K562 (cell line): ENCODE measurements at regions not wholly inside any gene's neighbourhood (a gene's known extent, or its start where the extent isn't known, plus 50 kb on each side); places are given as distances from the start of the nearest gene placed in this dataset.
"Not testable (repeated sequence)": the region's sequence is repeated elsewhere in the genome, so short reads cannot be mapped to it uniquely, and the experiment has no call there.

ENCODE experiments used
- ATAC-seq: fragments of 200-7000 bp; cut with Tn5 transposase; 3 replicates; pipeline ENCODE4 v1.9.1; 2020; ENCODE audit warnings: moderate library complexity
- BruUV-seq: library from RNA; stranded (reverse); fragments of 400-500 nt; replicated peaks from 2 replicates; lab custom pipeline; 2021; lab: Mats Ljungman, UMichigan
- CTCF ChIA-PET: fragments of 300-600 bp; formaldehyde crosslinking; extraction: SDS; loops from one replicate; lab custom pipeline; 2021; ENCODE audit warnings: low intra/inter-chr PET ratio; lab: Yijun Ruan, JAX
- POLR2A ChIA-PET: fragments of 300-600, 350-650 bp; sonication (Branson Sonifier 250); formaldehyde crosslinking; extraction: SDS; loops from one replicate; lab custom pipeline; 2021; ENCODE audit warnings: antibody characterized with exemption, inconsistent platforms; lab: Yijun Ruan, JAX
- DNase-seq, 4 experiments: peaks; one replicate each; pipeline versions ENCODE4 v3.0.0 to v3.0.0-alpha.2; 2011 to 2018; ENCODE audit warnings: low spot score in 3 of 4, mixed read lengths in 3 of 4; ENCODE audit errors: extremely low read depth in 1 of 4
- FAIRE-seq: peaks from 2 replicates; lab custom pipeline; 2011; peaks lifted over from hg19 to GRCh38; lab: Jason Lieb, UNC
- H2AFZ ChIP-seq: 2 replicates; pipeline ENCODE4 v1.6.0; 2011; ENCODE audit warnings: low read depth, low read length, control low read depth, inconsistent platforms
- H3K27ac ChIP-seq: fragments of 200-600 bp; 3 replicates; pipeline ENCODE4 v1.8.0; 2011; ENCODE audit warnings: low read depth, mild to moderate bottlenecking, control low read depth, inconsistent platforms, low read length, moderate library complexity, mixed read lengths; ENCODE audit errors: extremely low read depth
- H3K27me3 ChIP-seq, 2 experiments: fragments of 300-600 bp in 1 of 2; 2 replicates in 1 of 2; 3 replicates in 1 of 2; pipeline versions ENCODE4 v1.6.0 to v1.8.0; 2011; ENCODE audit warnings: inconsistent platforms in 2 of 2, low read length in 2 of 2, mild to moderate bottlenecking in 1 of 2, mixed read lengths in 1 of 2, moderate library complexity in 1 of 2; ENCODE audit not compliant: control insufficient read depth in 2 of 2, insufficient read depth in 2 of 2
- H3K36me3 ChIP-seq: fragments of 300-600 bp; 3 replicates; pipeline ENCODE4 v1.8.0; 2011; ENCODE audit warnings: mild to moderate bottlenecking, low read length, inconsistent platforms; ENCODE audit not compliant: control insufficient read depth, insufficient read depth
- H3K4me1 ChIP-seq, 2 experiments: fragments of 200-600 bp in 1 of 2; replicated peaks in 1 of 2; 2 replicates in 1 of 2; 3 replicates in 1 of 2; pipeline versions ENCODE4 v1.5.1 to v1.8.0; 2011; ENCODE audit warnings: inconsistent platforms in 2 of 2, low read length in 2 of 2, mild to moderate bottlenecking in 1 of 2, mixed read lengths in 1 of 2, moderate library complexity in 1 of 2; ENCODE audit not compliant: control insufficient read depth in 2 of 2, insufficient read depth in 2 of 2
- H3K4me2 ChIP-seq: 2 replicates; pipeline ENCODE4 v1.6.1; 2011; ENCODE audit warnings: low read length, control low read depth, inconsistent platforms, mixed read lengths; ENCODE audit not compliant: insufficient read depth
- H3K4me3 ChIP-seq: fragments of 200-600 bp; sonication (generic), shearing (Covaris generic); 2 replicates; pipeline ENCODE4 v1.5.1; 2016; ENCODE audit warnings: control low read depth, inconsistent platforms
- H3K79me2 ChIP-seq: fragments of 200-600 bp; 3 replicates; pipeline ENCODE4 v1.8.0; 2011; ENCODE audit warnings: low read length, inconsistent platforms; ENCODE audit not compliant: control insufficient read depth, insufficient read depth
- H3K9ac ChIP-seq, 2 experiments: 2 replicates each; pipeline versions ENCODE4 v1.6.0 to v1.6.1; 2011; ENCODE audit warnings: low read depth in 2 of 2, low read length in 2 of 2, control low read depth in 1 of 2, inconsistent platforms in 1 of 2, mild to moderate bottlenecking in 1 of 2, mixed read lengths in 1 of 2; ENCODE audit not compliant: insufficient read depth in 1 of 2
- H3K9me1 ChIP-seq: one replicate; pipeline ENCODE4 v1.6.0; 2011; ENCODE audit warnings: inconsistent platforms, mild to moderate bottlenecking, low read length, moderate library complexity; ENCODE audit not compliant: control insufficient read depth, insufficient read depth
- H3K9me3 ChIP-seq: replicated peaks from 2 replicates; pipeline ENCODE4 v1.5.1; 2011; ENCODE audit warnings: low read depth, low read length, inconsistent platforms; ENCODE audit not compliant: control insufficient read depth, insufficient read depth
- H4K20me1 ChIP-seq: replicated peaks from 2 replicates; pipeline ENCODE4 v1.6.1; 2011; ENCODE audit warnings: low read length, inconsistent platforms, mixed read lengths; ENCODE audit not compliant: control insufficient read depth, insufficient read depth
- CBX3 ChIP-seq, 2 experiments: IDR thresholded peaks; 1 replicate in 1 of 2; 2 replicates in 1 of 2; pipeline ENCODE4 v1.6.1; 2012; ENCODE audit warnings: inconsistent platforms in 2 of 2, low read length in 2 of 2, borderline replicate concordance in 1 of 2, control low read depth in 1 of 2
- DACH1 ChIP-seq: fragments of 450-650 bp; IDR thresholded peaks from 2 replicates; pipeline ENCODE4 v1.6.1; 2018; ENCODE audit not compliant: partially characterized antibody
- DDX20 ChIP-seq: fragments of 450-650 bp; IDR thresholded peaks from 2 replicates; pipeline ENCODE4 v1.6.1; 2016; ENCODE audit warnings: missing genetic modification characterization, low read depth, mild to moderate bottlenecking, missing compliant biosample characterization, moderate library complexity
- E2F6 ChIP-seq, 2 experiments: IDR thresholded peaks; 2 replicates each; pipeline ENCODE4 v1.6.1; 2011; ENCODE audit warnings: borderline replicate concordance in 1 of 2, control low read depth in 1 of 2, low read depth in 1 of 2, low read length in 1 of 2, mild to moderate bottlenecking in 1 of 2, mixed read lengths in 1 of 2, moderate library complexity in 1 of 2; ENCODE audit not compliant: insufficient read depth in 1 of 2, insufficient read length in 1 of 2, poor library complexity in 1 of 2, severe bottlenecking in 1 of 2; ENCODE audit errors: extremely low read depth in 1 of 2
- ESRRA ChIP-seq: fragments of 450-650 bp; IDR thresholded peaks from 2 replicates; pipeline ENCODE4 v1.6.1; 2014; ENCODE audit warnings: low read depth, mild to moderate bottlenecking, moderate library complexity, borderline replicate concordance
- HIVEP1 ChIP-seq: fragments of 250-450 bp; sonication (Bioruptor Pico); IDR thresholded peaks from 2 replicates; pipeline ENCODE4 v1.4.0; 2020; ENCODE audit warnings: mild to moderate bottlenecking
- TAL1 ChIP-seq: fragments of 450-650 bp; IDR thresholded peaks from 2 replicates; pipeline ENCODE4 v1.6.1; 2016; ENCODE audit warnings: mild to moderate bottlenecking
- WGBS: fragments of 100-300 bp; shearing (Covaris generic); methylation state at CpG from one replicate; pipeline ENCODE4 v1.1.6; 2016; ENCODE audit warnings: low coverage, mixed read lengths; ENCODE audit not compliant: insufficient coverage; ENCODE audit errors: missing lambda C conversion rate; 5-methylcytosine and 5-hydroxymethylcytosine counted together
- in situ Hi-C: fragments of 300-500 bp; cut with MboI; formaldehyde crosslinking; loops from 4 replicates; pipeline ENCODE4 v1.15.0; 2018; ENCODE audit warnings: inconsistent platforms, mixed read lengths
- intact Hi-C: fragments of 100-400 bp; cut with micrococcal nuclease; formaldehyde crosslinking; loops from 2 replicates; pipeline ENCODE4 v1.14.2; 2022
- TF ChIP-seq, protein P1 (sequence below): fragments of 450-650 bp; IDR thresholded peaks from 2 replicates; pipeline ENCODE4 v1.6.1; 2018; ENCODE audit warnings: mild to moderate bottlenecking, low read depth; ENCODE audit not compliant: partially characterized antibody

DNA sequence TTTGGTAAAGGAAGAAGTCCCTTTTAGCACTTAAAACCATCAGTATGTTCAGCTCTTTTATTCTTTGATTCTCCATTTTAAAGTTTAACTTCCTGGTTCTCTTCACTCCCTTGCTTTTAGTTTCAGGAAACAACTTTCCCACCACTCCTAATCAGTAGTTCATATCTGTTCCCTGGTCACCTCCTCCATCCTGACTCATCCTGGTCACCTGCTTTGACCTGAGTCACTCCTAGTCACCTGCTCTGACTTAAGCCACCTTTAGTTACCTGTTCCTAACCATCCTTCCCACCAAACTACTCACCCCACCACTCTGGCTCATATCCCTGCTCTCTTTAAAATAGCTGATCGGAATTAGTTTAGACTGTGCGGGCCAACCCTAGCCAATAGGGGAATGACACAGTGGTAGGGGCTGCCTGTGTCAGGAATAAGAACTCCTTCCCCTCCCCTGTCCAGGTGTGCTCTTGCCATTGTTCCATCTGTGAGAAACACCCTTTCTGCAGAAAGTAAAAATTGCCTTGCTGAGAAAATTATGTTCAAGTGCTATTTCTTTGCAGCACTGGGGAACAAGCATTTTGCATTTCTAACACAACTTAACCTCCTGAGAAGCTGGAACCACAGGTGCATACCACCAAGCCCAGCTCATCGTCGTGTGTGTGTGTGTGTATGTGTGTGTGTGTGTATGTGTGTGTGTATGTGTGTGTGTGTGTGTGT, 204.0 kb upstream of the MAOA start:
- TF ChIP-seq, protein P1, sequence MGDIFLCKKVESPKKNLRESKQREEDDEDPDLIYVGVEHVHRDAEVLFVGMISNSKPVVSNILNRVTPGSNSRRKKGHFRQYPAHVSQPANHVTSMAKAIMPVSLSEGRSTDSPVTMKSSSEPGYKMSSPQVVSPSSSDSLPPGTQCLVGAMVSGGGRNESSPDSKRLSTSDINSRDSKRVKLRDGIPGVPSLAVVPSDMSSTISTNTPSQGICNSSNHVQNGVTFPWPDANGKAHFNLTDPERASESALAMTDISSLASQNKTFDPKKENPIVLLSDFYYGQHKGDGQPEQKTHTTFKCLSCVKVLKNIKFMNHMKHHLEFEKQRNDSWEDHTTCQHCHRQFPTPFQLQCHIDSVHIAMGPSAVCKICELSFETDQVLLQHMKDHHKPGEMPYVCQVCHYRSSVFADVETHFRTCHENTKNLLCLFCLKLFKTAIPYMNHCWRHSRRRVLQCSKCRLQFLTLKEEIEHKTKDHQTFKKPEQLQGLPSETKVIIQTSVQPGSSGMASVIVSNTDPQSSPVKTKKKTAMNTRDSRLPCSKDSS, result peak; percentile 25
- 0 out of 3 replicates have a peak, but pooled peaks of 1 of the 2 experiments have one; percentile 27 for TF ChIP-seq CBX3 (IDR thresholded peaks at IDR 0.05; ENCODE audit: borderline replicate concordance in 1 of 2, low read length in 2 of 2)
- intact Hi-C loops, H3K4me2 ChIP-seq: not testable (repeated sequence)

GRCh38 chrX:43456063-43456462, 200.0 kb upstream of the MAOA start:
- Histone ChIP-seq H3K27ac (no peak overlapping the region), H3K27me3 (no peaks in the 10 kb centered on the region), H3K79me2 (no peaks in the 10 kb centered on the region), H3K9me3 (no peaks in the 10 kb centered on the region), H3K4me1 (no peaks in the 10 kb centered on the region), H3K36me3 (no peaks in the 10 kb centered on the region), H2AFZ (no peak overlapping the region), H3K4me2 (no peak overlapping the region), H4K20me1 (no peaks in the 10 kb centered on the region), H3K9me1 (no peaks in the 10 kb centered on the region), H3K9ac (no peak overlapping the region), H3K4me3 (no peak overlapping the region)
- ATAC-seq (no peak), DNase-seq (no peak), FAIRE-seq (no peak)
- ChIA-PET POLR2A (no interaction called here), CTCF (no interaction called here)
- in situ Hi-C loops, result no loop called here
- 6% methylated on average over 3 of the region's 3 CpGs for WGBS
- BruUV-seq, result no TSS peak
- intact Hi-C loops, result no loop called here
- no peak for TF ChIP-seq TAL1
- no peak for TF ChIP-seq DDX20
- TF ChIP-seq ESRRA, result no peak
- no peak for TF ChIP-seq HIVEP1 (CRISPR knock-in tag)
- TF ChIP-seq E2F6 (IDR thresholded peaks at IDR 0.05; ENCODE audit: borderline replicate concordance in 1 of 2, extremely low read depth in 1 of 2, insufficient read depth in 1 of 2, insufficient read length in 1 of 2, low read depth in 1 of 2, low read length in 1 of 2, poor library complexity in 1 of 2, severe bottlenecking in 1 of 2), result no peak
- no peak for TF ChIP-seq DACH1

More for the DNA sequence above, 204.0 kb upstream of the MAOA start:
- H3K9me1 ChIP-seq, H3K27me3 ChIP-seq, in situ Hi-C loops, H3K79me2 ChIP-seq, BruUV-seq, H2AFZ ChIP-seq, ATAC-seq, H3K4me3 ChIP-seq, H3K4me1 ChIP-seq, H3K27ac ChIP-seq, H4K20me1 ChIP-seq, CTCF ChIA-PET, H3K36me3 ChIP-seq, H3K9ac ChIP-seq, H3K9me3 ChIP-seq, DNase-seq, POLR2A ChIA-PET, FAIRE-seq: not testable (repeated sequence)
- WGBS, result 7% methylated on average over 4 of the region's 4 CpGs
